ENCODE measurements at regions not wholly inside any gene's neighbourhood (a gene's known extent, or its start where the extent isn't known, plus 50 kb on each side); places are given as distances from the start of the nearest gene placed in this dataset.
A peak's percentile ranks its signal among the peaks of the same experiment; 100 is the strongest.

- no peaks in the 10 kb centered on the region for H3K9me3 ChIP-seq
- 79 to 88% methylated on average over 13 to 25 of the region's 26 CpGs for WGBS, 2 donors
- TF ChIP-seq POLR2A (IDR thresholded peaks at IDR 0.05) = no peak
- no peak for TF ChIP-seq EP300 (IDR thresholded peaks at IDR 0.05)
- no peak for TF ChIP-seq POLR2AphosphoS5 (IDR thresholded peaks at IDR 0.05)
- TF ChIP-seq, protein P1, sequence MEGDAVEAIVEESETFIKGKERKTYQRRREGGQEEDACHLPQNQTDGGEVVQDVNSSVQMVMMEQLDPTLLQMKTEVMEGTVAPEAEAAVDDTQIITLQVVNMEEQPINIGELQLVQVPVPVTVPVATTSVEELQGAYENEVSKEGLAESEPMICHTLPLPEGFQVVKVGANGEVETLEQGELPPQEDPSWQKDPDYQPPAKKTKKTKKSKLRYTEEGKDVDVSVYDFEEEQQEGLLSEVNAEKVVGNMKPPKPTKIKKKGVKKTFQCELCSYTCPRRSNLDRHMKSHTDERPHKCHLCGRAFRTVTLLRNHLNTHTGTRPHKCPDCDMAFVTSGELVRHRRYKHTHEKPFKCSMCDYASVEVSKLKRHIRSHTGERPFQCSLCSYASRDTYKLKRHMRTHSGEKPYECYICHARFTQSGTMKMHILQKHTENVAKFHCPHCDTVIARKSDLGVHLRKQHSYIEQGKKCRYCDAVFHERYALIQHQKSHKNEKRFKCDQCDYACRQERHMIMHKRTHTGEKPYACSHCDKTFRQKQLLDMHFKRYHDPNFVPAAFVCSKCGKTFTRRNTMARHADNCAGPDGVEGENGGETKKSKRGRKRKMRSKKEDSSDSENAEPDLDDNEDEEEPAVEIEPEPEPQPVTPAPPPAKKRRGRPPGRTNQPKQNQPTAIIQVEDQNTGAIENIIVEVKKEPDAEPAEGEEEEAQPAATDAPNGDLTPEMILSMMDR (IDR thresholded peaks at IDR 0.05) = no peak
- no peaks in the 10 kb centered on the region for H3K27me3 ChIP-seq
- H3K27ac ChIP-seq = no peak overlapping the region
- DNase-seq (no peak), ATAC-seq (ENCODE audit: low FRiP score in 2 of 2) (peak in 1 of 2 donors; percentile 12)
- no peaks in the 10 kb centered on the region for H3K36me3 ChIP-seq
- H3K4me1 ChIP-seq = no peaks in the 10 kb centered on the region
- H3K4me3 ChIP-seq = no peak overlapping the region
Measured at GRCh38 chr7:1314908-1315450, 82.3 kb downstream of the UNCX start.

DNA sequence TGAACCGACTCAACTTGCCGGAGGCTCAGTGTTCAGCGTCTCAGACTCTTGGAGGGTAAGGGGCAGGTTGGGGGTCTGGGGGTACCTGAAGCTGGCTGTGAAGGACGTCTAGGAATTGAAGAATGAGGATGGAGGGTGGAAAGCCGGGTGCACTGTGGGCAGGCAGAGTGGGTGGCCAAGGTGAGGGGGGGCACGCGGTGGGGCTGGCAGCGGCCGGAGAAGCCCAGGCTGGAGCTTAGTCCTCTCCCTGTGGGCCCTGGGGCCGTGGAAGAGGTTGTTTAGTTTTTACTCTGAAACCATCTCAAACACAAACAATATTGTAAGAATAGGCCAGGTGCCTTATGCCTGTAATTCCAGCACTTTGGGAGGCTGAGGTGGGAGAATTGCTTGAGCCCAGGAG lies 83.4 kb downstream of the UNCX start:
- H3K27ac ChIP-seq = no peak overlapping the region
- no peaks in the 10 kb centered on the region for H3K4me1 ChIP-seq
- ATAC-seq (ENCODE audit: low FRiP score in 2 of 2) (no peak), DNase-seq (no peak)
- no peak overlapping the region for H3K4me3 ChIP-seq
- no peaks in the 10 kb centered on the region for H3K27me3 ChIP-seq
- no peak for TF ChIP-seq POLR2AphosphoS5 (IDR thresholded peaks at IDR 0.05)
- TF ChIP-seq POLR2A (IDR thresholded peaks at IDR 0.05) = no peak
- TF ChIP-seq EP300 (IDR thresholded peaks at IDR 0.05) = no peak
- TF ChIP-seq, protein P1 (IDR thresholded peaks at IDR 0.05) = no peak
- H3K9me3 ChIP-seq = no peaks in the 10 kb centered on the region
- H3K36me3 ChIP-seq = no peaks in the 10 kb centered on the region
- 59 to 64% methylated on average over 10 of the region's 10 CpGs for WGBS, 2 donors

- H3K27ac ChIP-seq = no peak overlapping the region
- ATAC-seq (ENCODE audit: low FRiP score in 2 of 2) (no peak), DNase-seq (no peak)
- H3K4me1 ChIP-seq = no peaks in the 10 kb centered on the region
- no peaks in the 10 kb centered on the region for H3K9me3 ChIP-seq
- no peaks in the 10 kb centered on the region for H3K36me3 ChIP-seq
- H3K27me3 ChIP-seq = peaks cover 0 to 3% (median 0%) of the 10 kb centered on the region in 4 donors
- no peak overlapping the region for H3K4me3 ChIP-seq
- 79 to 84% methylated on average over 11 to 15 of the region's 15 CpGs for WGBS, 2 donors
- no peak for TF ChIP-seq POLR2A (IDR thresholded peaks at IDR 0.05)
- TF ChIP-seq EP300 (IDR thresholded peaks at IDR 0.05) = no peak
- no peak for TF ChIP-seq POLR2AphosphoS5 (IDR thresholded peaks at IDR 0.05)
- TF ChIP-seq, protein P1 (IDR thresholded peaks at IDR 0.05) = no peak
Measured at GRCh38 chr7:1317646-1318045, 85.0 kb downstream of the UNCX start.

DNA sequence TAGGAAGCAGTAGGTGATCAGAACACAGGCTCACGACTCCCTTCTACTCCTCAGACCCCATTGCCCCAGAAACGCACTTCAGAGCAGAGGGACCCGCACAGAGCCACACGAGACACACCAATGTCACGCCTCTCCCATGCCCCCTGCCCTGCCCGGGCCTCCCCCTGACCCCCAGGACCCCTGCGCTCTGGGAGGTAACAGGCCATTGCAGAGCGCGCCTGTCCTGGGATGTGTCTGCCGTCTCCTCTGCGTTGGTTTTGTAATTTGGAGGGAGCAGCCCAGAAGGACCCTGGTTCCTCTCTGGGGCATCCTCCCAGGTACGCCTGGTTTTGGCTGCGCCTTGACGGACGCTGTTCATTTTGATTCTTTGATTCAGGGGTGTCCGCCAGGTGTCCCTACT lies 85.4 kb downstream of the UNCX start:
- ATAC-seq (ENCODE audit: low FRiP score in 2 of 2) = no peak
- Histone ChIP-seq H3K27ac (no peak overlapping the region), H3K4me3 (no peak overlapping the region), H3K9me3 (no peaks in the 10 kb centered on the region), H3K27me3 (peaks cover 0 to 7% (median 0%) of the 10 kb centered on the region in 4 donors), H3K4me1 (no peaks in the 10 kb centered on the region), H3K36me3 (no peaks in the 10 kb centered on the region)
- no peak for DNase-seq
- TF ChIP-seq POLR2AphosphoS5 (IDR thresholded peaks at IDR 0.05) = no peak
- no peak for TF ChIP-seq POLR2A (IDR thresholded peaks at IDR 0.05)
- TF ChIP-seq, protein P1 (IDR thresholded peaks at IDR 0.05) = no peak
- no peak for TF ChIP-seq EP300 (IDR thresholded peaks at IDR 0.05)
- WGBS, 2 donors = 78 to 82% methylated on average over 12 to 13 of the region's 16 CpGs

- Histone ChIP-seq H3K4me1 (no peaks in the 10 kb centered on the region), H3K27me3 (peaks cover 0 to 13% (median 0%) of the 10 kb centered on the region in 4 donors), H3K9me3 (no peaks in the 10 kb centered on the region), H3K36me3 (no peaks in the 10 kb centered on the region), H3K27ac (no peak overlapping the region), H3K4me3 (no peak overlapping the region)
- ATAC-seq (ENCODE audit: low FRiP score in 2 of 2) = no peak
- WGBS, 2 donors = 70 to 75% methylated on average over 14 to 18 of the region's 18 CpGs
- TF ChIP-seq EP300 (IDR thresholded peaks at IDR 0.05) (no peak), POLR2A (IDR thresholded peaks at IDR 0.05) (no peak), POLR2AphosphoS5 (IDR thresholded peaks at IDR 0.05) (no peak)
- TF ChIP-seq, protein P1 (IDR thresholded peaks at IDR 0.05) = no peak
- DNase-seq = no peak
Measured at GRCh38 chr7:1318661-1319060, 86.0 kb downstream of the UNCX start.
